HFF-Myc (cell line): ENCODE measurements at regions not wholly inside any gene's neighbourhood (a gene's known extent, or its start where the extent isn't known, plus 50 kb on each side); places are given as distances from the start of the nearest gene placed in this dataset.

Experiments
- DNase-seq: peaks from one replicate; pipeline ENCODE4 v3.0.0-alpha.2; 2011; ENCODE audit warnings: low read depth; ENCODE audit errors: extremely low read depth
- H3K4me3 ChIP-seq: replicated peaks from 2 replicates; pipeline ENCODE4 v1.5.1; 2011; ENCODE audit warnings: low read depth, mild to moderate bottlenecking, control low read depth, low read length
- CTCF ChIP-seq: IDR thresholded peaks from 2 replicates; pipeline ENCODE4 v1.5.1; 2012; ENCODE audit warnings: mild to moderate bottlenecking, low read depth, low read length, control low read depth; ENCODE audit errors: missing control alignments

- DNase-seq: no peak
- TF ChIP-seq CTCF: no peak
- H3K4me3 ChIP-seq: no peak overlapping the region
Observed at GRCh38 chr18:39297225-39297624, 1731.6 kb upstream of the CELF4 start.

GRCh38 chr18:39296293-39296888 is 1730.8 kb upstream of the CELF4 start:
- no peak for TF ChIP-seq CTCF
- H3K4me3 ChIP-seq: no peak overlapping the region
- no peak for DNase-seq

GRCh38 chr18:39276764-39277163 is 1711.2 kb upstream of the CELF4 start:
- H3K4me3 ChIP-seq: no peak overlapping the region
- no peak for TF ChIP-seq CTCF
- DNase-seq: no peak

- no peak for TF ChIP-seq CTCF
- no peak for DNase-seq
- H3K4me3 ChIP-seq: no peak overlapping the region
Observed at GRCh38 chr18:39274535-39274934, 1708.9 kb upstream of the CELF4 start.

GRCh38 chr18:39272230-39272629 is 1706.6 kb upstream of the CELF4 start:
- no peak for DNase-seq
- TF ChIP-seq CTCF: no peak

GRCh38 chr18:39271654-39272053 is 1706.1 kb upstream of the CELF4 start:
- DNase-seq: no peak
- no peak for TF ChIP-seq CTCF
- H3K4me3 ChIP-seq: no peak overlapping the region

More at GRCh38 chr18:39272230-39272629, 1706.6 kb upstream of the CELF4 start:
- no peak overlapping the region for H3K4me3 ChIP-seq

GRCh38 chr18:39260565-39260964 is 1695.0 kb upstream of the CELF4 start:
- no peak for TF ChIP-seq CTCF
- no peak overlapping the region for H3K4me3 ChIP-seq
- no peak for DNase-seq
